OCI-LY1 (cell line): ENCODE measurements at regions not wholly inside any gene's neighbourhood (a gene's known extent, or its start where the extent isn't known, plus 50 kb on each side); places are given as distances from the start of the nearest gene placed in this dataset.

Experiments
- H2AFZ ChIP-seq: fragments of 200-600 bp; sonication (generic), shearing (Covaris generic); 2 replicates; pipeline ENCODE4 v1.6.0; 2014; ENCODE audit warnings: antibody characterized with exemption, mild to moderate bottlenecking, low read length
- H3F3A ChIP-seq: fragments of 200-600 bp; sonication (generic), shearing (Covaris generic); 2 replicates; pipeline ENCODE4 v1.6.0; 2014; ENCODE audit warnings: mild to moderate bottlenecking, antibody characterized with exemption, low read length, moderate library complexity; ENCODE audit not compliant: insufficient read depth
- H3K27ac ChIP-seq: fragments of 200-600 bp; sonication (generic); 2 replicates; pipeline ENCODE4 v1.5.1; 2014; ENCODE audit warnings: low read length, mixed run types, mild to moderate bottlenecking, low read depth; ENCODE audit not compliant: poor library complexity, severe bottlenecking
- H3K27me3 ChIP-seq: fragments of 200-600 bp; sonication (generic); 2 replicates; pipeline ENCODE4 v1.6.0; 2014; ENCODE audit warnings: antibody characterized with exemption, mild to moderate bottlenecking, low read length, moderate library complexity; ENCODE audit not compliant: insufficient read depth
- H3K36me3 ChIP-seq: fragments of 200-600 bp; sonication (generic); 2 replicates; pipeline ENCODE4 v1.6.1; 2014; ENCODE audit warnings: mild to moderate bottlenecking, antibody characterized with exemption, low read length, moderate library complexity, mixed read lengths; ENCODE audit not compliant: insufficient read depth
- H3K4me1 ChIP-seq: fragments of 200-600 bp; sonication (generic); 2 replicates; pipeline ENCODE4 v1.5.1; 2014; ENCODE audit warnings: mild to moderate bottlenecking, low read length, moderate library complexity; ENCODE audit not compliant: insufficient read depth, severe bottlenecking
- H3K4me2 ChIP-seq: fragments of 200-600 bp; sonication (generic), shearing (Covaris generic); 2 replicates; pipeline ENCODE4 v1.6.1; 2014; ENCODE audit warnings: low read length
- H3K4me3 ChIP-seq: fragments of 200-600 bp; sonication (generic); 2 replicates; pipeline ENCODE4 v1.5.1; 2014; ENCODE audit warnings: low read length, low read depth, mild to moderate bottlenecking, mixed read lengths; ENCODE audit not compliant: poor library complexity, severe bottlenecking
- H3K79me2 ChIP-seq: fragments of 200-600 bp; shearing (Covaris generic); 2 replicates; pipeline ENCODE4 v1.6.1; 2016; ENCODE audit warnings: mixed run types, low read length, mixed read lengths; ENCODE audit not compliant: insufficient read depth
- H3K9ac ChIP-seq: fragments of 200-600 bp; sonication (generic), shearing (Covaris generic); 2 replicates; pipeline ENCODE4 v1.6.1; 2014; ENCODE audit warnings: mild to moderate bottlenecking, low read length, mixed read lengths
- H3K9me2 ChIP-seq: fragments of 200-600 bp; sonication (generic), shearing (Covaris generic); 2 replicates; pipeline ENCODE4 v1.6.1; 2014; ENCODE audit warnings: low read depth, mild to moderate bottlenecking, low read length, mixed read lengths
- H3K9me3 ChIP-seq: fragments of 200-600 bp; shearing (Covaris generic); 2 replicates; pipeline ENCODE4 v1.6.1; 2014; ENCODE audit warnings: low read length, mixed read lengths
- H4K20me1 ChIP-seq: fragments of 200-600 bp; sonication (generic), shearing (Covaris generic); 2 replicates; pipeline ENCODE4 v1.6.0; 2016; ENCODE audit warnings: mild to moderate bottlenecking, low read length; ENCODE audit not compliant: insufficient read depth
- CTCF ChIP-seq: fragments of 200-600 bp; sonication (generic), shearing (Covaris generic); IDR thresholded peaks from 2 replicates; pipeline ENCODE4 v1.5.1; 2017; ENCODE audit warnings: mild to moderate bottlenecking, antibody characterized with exemption, low read length, moderate library complexity, mixed read lengths
- EZH2 ChIP-seq: fragments of 200-600 bp; sonication (generic), shearing (Covaris generic); IDR thresholded peaks from 2 replicates; pipeline ENCODE4 v1.8.0; 2017; ENCODE audit warnings: borderline replicate concordance, mixed run types, mild to moderate bottlenecking, antibody characterized with exemption, low read length, moderate library complexity, mixed read lengths

GRCh38 chr3:181329024-181329423, 339.5 kb upstream of the DNAJC19 start:
- Histone ChIP-seq H3K9me3 (no peaks in the 10 kb centered on the region), H3K27ac (peak overlapping the region; percentile 76), H4K20me1 (no peaks in the 10 kb centered on the region), H3K9me2 (no peaks in the 10 kb centered on the region), H3F3A (no peaks in the 10 kb centered on the region; the same call in 1 of the 2 replicates), H3K4me3 (no peak overlapping the region), H3K36me3 (no peaks in the 10 kb centered on the region), H3K27me3 (no peaks in the 10 kb centered on the region), H3K4me2 (no peak overlapping the region; the same call in 1 of the 2 replicates), H3K4me1 (peaks cover 74% of the 10 kb centered on the region), H3K79me2 (no peaks in the 10 kb centered on the region), H2AFZ (peak overlapping the region; percentile 32; the same call in 1 of the 2 replicates), H3K9ac (no peak overlapping the region)
- no peak for TF ChIP-seq CTCF
- no peak for TF ChIP-seq EZH2

GRCh38 chr3:181328346-181328745, 338.8 kb upstream of the DNAJC19 start:
- no peaks in the 10 kb centered on the region for H3K27me3 ChIP-seq
- H3K9ac ChIP-seq, result peak overlapping the region; percentile 42; the same call in 1 of the 2 replicates
- H3K4me3 ChIP-seq, result no peak overlapping the region
- TF ChIP-seq EZH2 (no peak), CTCF (no peak)
- peak overlapping the region; percentile 32; the same call in 1 of the 2 replicates for H2AFZ ChIP-seq
- no peaks in the 10 kb centered on the region; the same call in 1 of the 2 replicates for H3F3A ChIP-seq
- H3K9me3 ChIP-seq, result no peaks in the 10 kb centered on the region
- no peaks in the 10 kb centered on the region for H4K20me1 ChIP-seq
- H3K9me2 ChIP-seq, result no peaks in the 10 kb centered on the region
- H3K4me2 ChIP-seq, result peak overlapping the region; percentile 29; the same call in 1 of the 2 replicates
- H3K4me1 ChIP-seq, result peaks cover 73% of the 10 kb centered on the region
- H3K36me3 ChIP-seq, result no peaks in the 10 kb centered on the region
- peak overlapping the region; percentile 76 for H3K27ac ChIP-seq
- no peaks in the 10 kb centered on the region for H3K79me2 ChIP-seq

GRCh38 chr3:181327349-181327748, 337.8 kb upstream of the DNAJC19 start:
- Histone ChIP-seq H3K4me3 (no peak overlapping the region), H2AFZ (0 out of 2 replicates have a peak overlapping the region, but pooled peaks have one; percentile 22), H4K20me1 (no peaks in the 10 kb centered on the region), H3K36me3 (no peaks in the 10 kb centered on the region), H3K4me1 (peaks cover 69% of the 10 kb centered on the region), H3K9me2 (no peaks in the 10 kb centered on the region), H3K9me3 (no peaks in the 10 kb centered on the region), H3K79me2 (no peaks in the 10 kb centered on the region), H3K27me3 (no peaks in the 10 kb centered on the region), H3F3A (no peaks in the 10 kb centered on the region; the same call in 1 of the 2 replicates), H3K27ac (peak overlapping the region; percentile 76), H3K9ac (peak overlapping the region; percentile 42), H3K4me2 (peak overlapping the region; percentile 29)
- no peak for TF ChIP-seq CTCF
- no peak for TF ChIP-seq EZH2
